ENCODE measurements at regions not wholly inside any gene's neighbourhood (a gene's known extent, or its start where the extent isn't known, plus 50 kb on each side); places are given as distances from the start of the nearest gene placed in this dataset.
"Not testable (repeated sequence)": the region's sequence is repeated elsewhere in the genome, so short reads cannot be mapped to it uniquely, and the experiment has no call there.

- Histone ChIP-seq H3K36me3 (no peaks in the 10 kb centered on the region), H3K9me3 (peaks cover 13% of the 10 kb centered on the region), H3K4me3 (no peak overlapping the region), H3K4me1 (no peaks in the 10 kb centered on the region), H3K27ac (no peak overlapping the region), H3K27me3 (no peaks in the 10 kb centered on the region)
- no peak for ATAC-seq
- no peak for TF ChIP-seq CTCF (IDR thresholded peaks at IDR 0.05)
- intact Hi-C loops (cut with DNase I): no loop called here
- DNase-seq: no peak
Observed at GRCh38 chr12:94817695-94818075, 167.3 kb upstream of the TMCC3 start.

GRCh38 chr12:94817201-94817600 lies 166.8 kb upstream of the TMCC3 start:
- H3K27ac ChIP-seq; H3K4me1 ChIP-seq; H3K36me3 ChIP-seq; H3K27me3 ChIP-seq; H3K4me3 ChIP-seq; intact Hi-C loops (cut with DNase I); DNase-seq; ATAC-seq: not testable (repeated sequence)
- H3K9me3 ChIP-seq: peaks cover 17% of the 10 kb centered on the region

- H3K27me3 ChIP-seq; intact Hi-C loops (cut with DNase I); H3K4me1 ChIP-seq; H3K27ac ChIP-seq; DNase-seq; H3K4me3 ChIP-seq; H3K36me3 ChIP-seq; ATAC-seq: not testable (repeated sequence)
- H3K9me3 ChIP-seq: peaks cover 20% of the 10 kb centered on the region
Observed at GRCh38 chr12:94816746-94817145, 166.4 kb upstream of the TMCC3 start.

- H3K4me3 ChIP-seq: no peak overlapping the region
- intact Hi-C loops (cut with DNase I): no loop called here
- no peak overlapping the region for H3K27ac ChIP-seq
- no peaks in the 10 kb centered on the region for H3K4me1 ChIP-seq
- no peaks in the 10 kb centered on the region for H3K36me3 ChIP-seq
- no peak for TF ChIP-seq CTCF (IDR thresholded peaks at IDR 0.05)
- ATAC-seq (no peak), DNase-seq (no peak)
- no peaks in the 10 kb centered on the region for H3K27me3 ChIP-seq
- peaks cover 20% of the 10 kb centered on the region for H3K9me3 ChIP-seq
Observed at GRCh38 chr12:94815958-94816357, 165.6 kb upstream of the TMCC3 start.

GRCh38 chr12:94815450-94815849 lies 165.1 kb upstream of the TMCC3 start:
- H3K4me3 ChIP-seq: no peak overlapping the region

GRCh38 chr12:94813314-94813713 lies 163.0 kb upstream of the TMCC3 start:
- no peak for TF ChIP-seq CTCF (IDR thresholded peaks at IDR 0.05)
- DNase-seq (no peak), ATAC-seq (no peak)
- H3K27ac ChIP-seq: no peak overlapping the region
- no peaks in the 10 kb centered on the region for H3K36me3 ChIP-seq
- H3K4me1 ChIP-seq: no peaks in the 10 kb centered on the region
- intact Hi-C loops (cut with DNase I): no loop called here
- H3K4me3 ChIP-seq: no peak overlapping the region
- H3K9me3 ChIP-seq: peaks cover 20% of the 10 kb centered on the region
- H3K27me3 ChIP-seq: no peaks in the 10 kb centered on the region

More at GRCh38 chr12:94815450-94815849, 165.1 kb upstream of the TMCC3 start:
- DNase-seq (no peak), ATAC-seq (no peak)
- Histone ChIP-seq H3K27me3 (no peaks in the 10 kb centered on the region), H3K9me3 (peaks cover 20% of the 10 kb centered on the region), H3K4me1 (no peaks in the 10 kb centered on the region), H3K36me3 (no peaks in the 10 kb centered on the region), H3K27ac (no peak overlapping the region)
- intact Hi-C loops (cut with DNase I): no loop called here
- no peak for TF ChIP-seq CTCF (IDR thresholded peaks at IDR 0.05)

GRCh38 chr12:94812345-94812744 lies 162.0 kb upstream of the TMCC3 start:
- Histone ChIP-seq H3K27ac (no peak overlapping the region), H3K4me3 (no peak overlapping the region), H3K4me1 (no peaks in the 10 kb centered on the region), H3K36me3 (no peaks in the 10 kb centered on the region), H3K9me3 (peaks cover 20% of the 10 kb centered on the region), H3K27me3 (no peaks in the 10 kb centered on the region)
- no peak for ATAC-seq
- intact Hi-C loops (cut with DNase I): no loop called here
- DNase-seq: no peak
- TF ChIP-seq CTCF (IDR thresholded peaks at IDR 0.05): no peak

Data from upper lobe of right lung (tissue), 1 donor.